ENCODE measurements at regions not wholly inside any gene's neighbourhood (a gene's known extent, or its start where the extent isn't known, plus 50 kb on each side); places are given as distances from the start of the nearest gene placed in this dataset.

DNA sequence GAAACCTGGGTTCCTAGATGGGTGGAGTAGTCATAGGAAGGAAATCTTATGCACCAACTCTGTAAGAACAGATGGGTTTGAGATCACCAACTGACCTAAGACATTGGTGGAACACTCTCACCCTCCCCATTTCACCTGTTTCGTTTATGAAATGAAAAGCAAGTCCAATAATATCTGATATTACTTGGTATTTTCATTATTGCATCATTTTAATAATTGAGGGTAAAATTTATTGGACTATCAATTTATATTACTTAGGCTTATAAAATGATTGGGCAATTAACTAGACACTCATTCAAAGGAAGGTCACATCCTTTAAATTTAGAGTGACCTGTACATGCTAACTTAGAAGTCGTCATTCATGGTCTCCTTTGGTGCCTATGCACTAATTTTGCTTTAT is 503.9 kb downstream of the TAFA4 start:
- 66 to 70% methylated on average over 2 of the region's 2 CpGs for WGBS, 2 donors
- Histone ChIP-seq H3K4me3 (ENCODE audit: low read depth in 1 of 2, low read length in 2 of 2) (no peak overlapping the region), H3K27ac (ENCODE audit: low read depth in 2 of 2, low read length in 1 of 2) (no peak overlapping the region), H3K9me3 (ENCODE audit: control insufficient read depth in 2 of 2, insufficient read depth in 1 of 2, low read depth in 1 of 2, low read length in 1 of 2) (no peaks in the 10 kb centered on the region), H3K27me3 (ENCODE audit: control insufficient read depth in 1 of 2, insufficient read depth in 2 of 2, low read length in 2 of 2) (no peaks in the 10 kb centered on the region), H3K36me3 (ENCODE audit: control insufficient read depth in 2 of 2, insufficient read depth in 2 of 2, low read length in 1 of 2) (no peaks in the 10 kb centered on the region), H3K4me1 (ENCODE audit: control insufficient read depth in 2 of 2, insufficient read depth in 2 of 2, low read length in 1 of 2) (no peaks in the 10 kb centered on the region)

- H3K4me3 ChIP-seq (ENCODE audit: low read depth in 1 of 2, low read length in 2 of 2): no peak overlapping the region
- H3K36me3 ChIP-seq (ENCODE audit: control insufficient read depth in 2 of 2, insufficient read depth in 2 of 2, low read length in 1 of 2): no peaks in the 10 kb centered on the region
- H3K27me3 ChIP-seq (ENCODE audit: control insufficient read depth in 1 of 2, insufficient read depth in 2 of 2, low read length in 2 of 2): no peaks in the 10 kb centered on the region
- WGBS, 2 donors: 40 to 52% methylated on average over 7 of the region's 7 CpGs
- H3K4me1 ChIP-seq (ENCODE audit: control insufficient read depth in 2 of 2, insufficient read depth in 2 of 2, low read length in 1 of 2): no peaks in the 10 kb centered on the region
- no peaks in the 10 kb centered on the region for H3K9me3 ChIP-seq (ENCODE audit: control insufficient read depth in 2 of 2, insufficient read depth in 1 of 2, low read depth in 1 of 2, low read length in 1 of 2)
- no peak overlapping the region for H3K27ac ChIP-seq (ENCODE audit: low read depth in 2 of 2, low read length in 1 of 2)
Observed at GRCh38 chr3:68424796-68425460, 507.4 kb downstream of the TAFA4 start.

DNA sequence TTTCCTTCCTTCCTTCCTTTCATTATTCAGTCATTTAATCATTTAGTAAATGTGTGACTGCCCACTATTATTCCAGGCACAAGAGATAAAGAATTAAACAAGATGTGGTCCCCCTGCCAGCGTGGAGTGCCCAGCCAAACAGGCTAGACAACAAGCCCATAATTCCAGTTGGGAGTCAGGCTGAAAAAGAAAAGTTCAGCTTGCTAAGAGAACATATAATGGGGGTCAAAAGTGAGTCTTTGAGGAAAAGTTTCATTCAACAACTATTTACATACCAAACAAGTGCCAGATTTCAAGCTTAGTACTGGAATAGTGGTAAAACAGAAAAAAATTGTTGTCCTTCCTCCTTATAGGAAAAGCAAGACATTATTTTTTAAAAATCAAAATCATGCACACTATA is 523.7 kb downstream of the TAFA4 start:
- 41 to 42% methylated on average over 1 of the region's 1 CpG for WGBS, 2 donors
- Histone ChIP-seq H3K27ac (ENCODE audit: low read depth in 2 of 2, low read length in 1 of 2) (no peak overlapping the region), H3K36me3 (ENCODE audit: control insufficient read depth in 2 of 2, insufficient read depth in 2 of 2, low read length in 1 of 2) (no peaks in the 10 kb centered on the region), H3K27me3 (ENCODE audit: control insufficient read depth in 1 of 2, insufficient read depth in 2 of 2, low read length in 2 of 2) (no peaks in the 10 kb centered on the region), H3K4me1 (ENCODE audit: control insufficient read depth in 2 of 2, insufficient read depth in 2 of 2, low read length in 1 of 2) (no peaks in the 10 kb centered on the region), H3K9me3 (ENCODE audit: control insufficient read depth in 2 of 2, insufficient read depth in 1 of 2, low read depth in 1 of 2, low read length in 1 of 2) (no peaks in the 10 kb centered on the region), H3K4me3 (ENCODE audit: low read depth in 1 of 2, low read length in 2 of 2) (no peak overlapping the region)

DNA sequence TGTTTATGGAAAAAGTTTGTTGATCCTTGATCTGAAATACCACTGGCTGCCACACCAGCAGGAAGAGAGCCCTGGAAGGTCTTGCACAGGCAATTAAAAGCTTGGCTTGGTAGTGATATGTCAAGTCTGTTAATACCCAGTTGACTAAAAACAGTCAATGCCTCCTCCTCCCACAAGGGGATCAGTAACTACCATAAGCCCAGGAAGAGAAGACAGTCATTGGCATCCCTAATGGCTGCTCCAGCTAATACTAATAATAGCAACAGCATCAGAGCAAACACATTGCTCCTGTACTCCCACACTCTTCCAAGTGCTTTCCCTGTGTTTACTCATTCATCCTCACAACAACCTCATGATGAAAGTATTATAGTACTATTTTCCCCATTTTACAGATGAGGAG is 528.6 kb downstream of the TAFA4 start:
- Histone ChIP-seq H3K9me3 (ENCODE audit: control insufficient read depth in 2 of 2, insufficient read depth in 1 of 2, low read depth in 1 of 2, low read length in 1 of 2) (no peaks in the 10 kb centered on the region), H3K27ac (ENCODE audit: low read depth in 2 of 2, low read length in 1 of 2) (no peak overlapping the region)

DNA sequence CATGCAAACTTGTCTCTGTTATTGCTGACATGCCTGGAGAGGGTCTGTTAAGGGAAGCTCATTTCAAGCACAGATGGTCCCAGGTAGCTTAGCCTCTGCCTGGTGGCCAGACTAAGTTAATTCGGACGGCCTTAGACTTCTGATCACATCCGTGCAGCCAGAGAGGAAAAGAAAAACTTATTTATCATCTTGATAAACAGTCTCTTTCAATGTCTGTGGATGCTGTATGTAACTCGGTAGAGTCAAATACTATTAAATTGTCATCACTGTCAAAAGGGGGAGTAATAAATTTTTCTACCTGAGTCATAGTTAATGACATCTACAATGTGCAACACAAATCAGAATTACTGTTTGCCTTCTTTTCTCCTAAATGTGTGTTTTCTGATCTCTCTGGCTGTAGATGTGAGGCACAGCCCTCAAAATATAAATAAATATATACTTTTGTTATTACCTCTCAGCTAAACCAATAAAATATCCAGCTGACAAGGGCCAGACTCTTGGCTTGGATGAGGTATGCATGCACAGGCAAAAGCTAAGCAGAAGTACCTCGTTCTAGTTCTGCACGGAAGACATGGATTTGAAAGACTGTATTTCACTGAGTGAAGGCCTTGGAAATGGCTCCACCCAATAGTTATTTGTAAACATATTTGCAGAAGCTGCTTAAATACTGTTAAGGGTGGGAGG is 530.0 kb downstream of the TAFA4 start:
- no peaks in the 10 kb centered on the region for H3K4me1 ChIP-seq (ENCODE audit: control insufficient read depth in 2 of 2, insufficient read depth in 2 of 2, low read length in 1 of 2)
- no peak overlapping the region for H3K4me3 ChIP-seq (ENCODE audit: low read depth in 1 of 2, low read length in 2 of 2)
- H3K27me3 ChIP-seq (ENCODE audit: control insufficient read depth in 1 of 2, insufficient read depth in 2 of 2, low read length in 2 of 2): no peaks in the 10 kb centered on the region
- H3K36me3 ChIP-seq (ENCODE audit: control insufficient read depth in 2 of 2, insufficient read depth in 2 of 2, low read length in 1 of 2): no peaks in the 10 kb centered on the region
- 63 to 67% methylated on average over 6 of the region's 6 CpGs for WGBS, 2 donors
- no peak overlapping the region for H3K27ac ChIP-seq (ENCODE audit: low read depth in 2 of 2, low read length in 1 of 2)
- no peaks in the 10 kb centered on the region for H3K9me3 ChIP-seq (ENCODE audit: control insufficient read depth in 2 of 2, insufficient read depth in 1 of 2, low read depth in 1 of 2, low read length in 1 of 2)

More for the DNA sequence above, 528.6 kb downstream of the TAFA4 start:
- Histone ChIP-seq H3K27me3 (ENCODE audit: control insufficient read depth in 1 of 2, insufficient read depth in 2 of 2, low read length in 2 of 2) (no peaks in the 10 kb centered on the region), H3K4me1 (ENCODE audit: control insufficient read depth in 2 of 2, insufficient read depth in 2 of 2, low read length in 1 of 2) (no peaks in the 10 kb centered on the region), H3K4me3 (ENCODE audit: low read depth in 1 of 2, low read length in 2 of 2) (no peak overlapping the region), H3K36me3 (ENCODE audit: control insufficient read depth in 2 of 2, insufficient read depth in 2 of 2, low read length in 1 of 2) (no peaks in the 10 kb centered on the region)

DNA sequence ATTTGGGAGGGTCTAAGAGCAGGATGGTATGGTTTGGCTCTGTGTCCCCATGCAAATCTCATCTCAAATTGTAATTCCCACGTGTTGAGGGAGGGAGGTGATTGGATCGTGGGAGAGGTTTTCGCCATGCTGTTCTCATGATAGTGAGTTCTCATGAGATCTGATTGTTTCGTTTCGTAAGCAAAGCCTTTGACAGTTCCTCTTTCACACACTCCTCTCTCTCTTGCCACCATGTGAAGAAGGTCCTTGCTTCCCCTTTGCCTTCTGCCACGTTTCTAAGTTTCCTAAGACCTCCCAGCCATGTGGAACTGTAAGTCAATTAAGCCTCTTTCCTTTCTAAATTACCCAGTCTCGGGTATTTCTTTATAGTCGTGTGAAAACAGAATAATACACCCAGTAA is 553.7 kb downstream of the TAFA4 start:
- WGBS, 2 donors: 71 to 82% methylated on average over 8 of the region's 8 CpGs
- H3K36me3 ChIP-seq (ENCODE audit: control insufficient read depth in 2 of 2, insufficient read depth in 2 of 2, low read length in 1 of 2): no peaks in the 10 kb centered on the region

GRCh38 chr3:68373727-68374126 is 558.6 kb downstream of the TAFA4 start:
- no peak overlapping the region for H3K4me3 ChIP-seq (ENCODE audit: low read depth in 1 of 2, low read length in 2 of 2)
- no peak overlapping the region for H3K27ac ChIP-seq (ENCODE audit: low read depth in 2 of 2, low read length in 1 of 2)
- 44 to 52% methylated on average over 3 of the region's 3 CpGs for WGBS, 2 donors

More for the DNA sequence above, 553.7 kb downstream of the TAFA4 start:
- Histone ChIP-seq H3K27me3 (ENCODE audit: control insufficient read depth in 1 of 2, insufficient read depth in 2 of 2, low read length in 2 of 2) (no peaks in the 10 kb centered on the region), H3K9me3 (ENCODE audit: control insufficient read depth in 2 of 2, insufficient read depth in 1 of 2, low read depth in 1 of 2, low read length in 1 of 2) (peaks cover 0 to 2% of the 10 kb centered on the region in 2 donors), H3K4me3 (ENCODE audit: low read depth in 1 of 2, low read length in 2 of 2) (no peak overlapping the region), H3K27ac (ENCODE audit: low read depth in 2 of 2, low read length in 1 of 2) (no peak overlapping the region), H3K4me1 (ENCODE audit: control insufficient read depth in 2 of 2, insufficient read depth in 2 of 2, low read length in 1 of 2) (no peaks in the 10 kb centered on the region)

DNA sequence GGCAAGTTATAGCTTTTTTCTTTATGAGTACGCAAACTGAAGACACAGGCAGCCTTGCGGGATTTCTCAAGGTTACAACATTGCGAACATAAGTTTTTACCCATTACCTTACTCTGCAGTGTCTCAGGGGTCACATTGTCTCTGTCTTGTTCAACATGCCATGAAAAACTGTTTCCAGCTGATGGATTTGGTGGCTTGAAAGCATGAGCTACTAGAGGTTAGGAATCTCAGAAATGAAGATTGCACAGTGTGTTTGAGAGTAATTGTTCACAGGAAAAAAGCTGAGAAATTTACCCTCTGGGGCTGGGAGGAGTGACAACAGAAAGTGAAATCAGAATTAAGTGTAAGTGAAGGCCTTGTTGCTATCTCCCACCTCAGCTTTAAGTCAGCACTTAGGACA is 568.6 kb downstream of the TAFA4 start:
- Histone ChIP-seq H3K4me1 (ENCODE audit: control insufficient read depth in 2 of 2, insufficient read depth in 2 of 2, low read length in 1 of 2) (no peaks in the 10 kb centered on the region), H3K4me3 (ENCODE audit: low read depth in 1 of 2, low read length in 2 of 2) (no peak overlapping the region), H3K36me3 (ENCODE audit: control insufficient read depth in 2 of 2, insufficient read depth in 2 of 2, low read length in 1 of 2) (no peaks in the 10 kb centered on the region), H3K27me3 (ENCODE audit: control insufficient read depth in 1 of 2, insufficient read depth in 2 of 2, low read length in 2 of 2) (no peaks in the 10 kb centered on the region), H3K27ac (ENCODE audit: low read depth in 2 of 2, low read length in 1 of 2) (no peak overlapping the region), H3K9me3 (ENCODE audit: control insufficient read depth in 2 of 2, insufficient read depth in 1 of 2, low read depth in 1 of 2, low read length in 1 of 2) (no peaks in the 10 kb centered on the region)
- WGBS, 2 donors: 91 to 94% methylated on average over 3 of the region's 3 CpGs

More at GRCh38 chr3:68373727-68374126, 558.6 kb downstream of the TAFA4 start:
- no peaks in the 10 kb centered on the region for H3K27me3 ChIP-seq (ENCODE audit: control insufficient read depth in 1 of 2, insufficient read depth in 2 of 2, low read length in 2 of 2)
- H3K4me1 ChIP-seq (ENCODE audit: control insufficient read depth in 2 of 2, insufficient read depth in 2 of 2, low read length in 1 of 2): no peaks in the 10 kb centered on the region
- no peaks in the 10 kb centered on the region for H3K36me3 ChIP-seq (ENCODE audit: control insufficient read depth in 2 of 2, insufficient read depth in 2 of 2, low read length in 1 of 2)
- H3K9me3 ChIP-seq (ENCODE audit: control insufficient read depth in 2 of 2, insufficient read depth in 1 of 2, low read depth in 1 of 2, low read length in 1 of 2): peaks cover 0 to 2% of the 10 kb centered on the region in 2 donors

GRCh38 chr3:68360492-68360891 is 571.9 kb downstream of the TAFA4 start:
- Histone ChIP-seq H3K36me3 (ENCODE audit: control insufficient read depth in 2 of 2, insufficient read depth in 2 of 2, low read length in 1 of 2) (no peaks in the 10 kb centered on the region), H3K4me3 (ENCODE audit: low read depth in 1 of 2, low read length in 2 of 2) (no peak overlapping the region), H3K9me3 (ENCODE audit: control insufficient read depth in 2 of 2, insufficient read depth in 1 of 2, low read depth in 1 of 2, low read length in 1 of 2) (no peaks in the 10 kb centered on the region), H3K4me1 (ENCODE audit: control insufficient read depth in 2 of 2, insufficient read depth in 2 of 2, low read length in 1 of 2) (no peaks in the 10 kb centered on the region), H3K27ac (ENCODE audit: low read depth in 2 of 2, low read length in 1 of 2) (no peak overlapping the region), H3K27me3 (ENCODE audit: control insufficient read depth in 1 of 2, insufficient read depth in 2 of 2, low read length in 2 of 2) (no peaks in the 10 kb centered on the region)
- WGBS, 2 donors: 90 to 92% methylated on average over 2 of the region's 2 CpGs

DNA sequence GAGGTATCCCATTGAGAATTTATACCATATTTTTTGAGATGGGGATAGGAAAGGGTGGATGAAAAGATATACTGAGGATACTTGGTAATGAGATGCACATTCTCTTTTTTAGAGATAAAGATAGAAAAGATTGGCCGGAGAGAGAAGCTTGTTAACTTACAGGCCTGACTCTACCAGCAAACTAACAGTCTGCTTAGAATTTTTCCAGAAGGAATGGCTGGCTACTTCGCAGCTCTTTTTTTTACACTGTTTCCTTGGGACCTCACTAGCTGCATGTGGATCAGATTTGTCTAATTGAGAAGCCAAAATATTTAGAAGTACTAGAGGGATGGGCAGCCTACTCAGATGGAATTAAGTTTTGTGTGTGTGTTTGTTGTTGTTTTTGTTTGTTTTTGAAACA is 586.6 kb downstream of the TAFA4 start:
- Histone ChIP-seq H3K9me3 (ENCODE audit: control insufficient read depth in 2 of 2, insufficient read depth in 1 of 2, low read depth in 1 of 2, low read length in 1 of 2) (no peaks in the 10 kb centered on the region), H3K4me1 (ENCODE audit: control insufficient read depth in 2 of 2, insufficient read depth in 2 of 2, low read length in 1 of 2) (no peaks in the 10 kb centered on the region), H3K27me3 (ENCODE audit: control insufficient read depth in 1 of 2, insufficient read depth in 2 of 2, low read length in 2 of 2) (no peaks in the 10 kb centered on the region), H3K4me3 (ENCODE audit: low read depth in 1 of 2, low read length in 2 of 2) (no peak overlapping the region), H3K27ac (ENCODE audit: low read depth in 2 of 2, low read length in 1 of 2) (no peak overlapping the region), H3K36me3 (ENCODE audit: control insufficient read depth in 2 of 2, insufficient read depth in 2 of 2, low read length in 1 of 2) (no peaks in the 10 kb centered on the region)
- WGBS, 2 donors: 45 to 51% methylated on average over 2 of the region's 2 CpGs

Data from esophagus (tissue), 2 donors.